NCI-H526 treated with DMSO at 0.1 percent for 48 hours (cell line): ENCODE measurements at regions not wholly inside any gene's neighbourhood (a gene's known extent, or its start where the extent isn't known, plus 50 kb on each side); places are given as distances from the start of the nearest gene placed in this dataset.

ENCODE experiments used
- DNase-seq: peaks from one replicate; lab custom pipeline; 2025; lab: John Stamatoyannopoulos, UW

GRCh38 chr19:32172566-32173160 is 172.7 kb upstream of the ZNF507 start:
- DNase-seq: no peak

DNA sequence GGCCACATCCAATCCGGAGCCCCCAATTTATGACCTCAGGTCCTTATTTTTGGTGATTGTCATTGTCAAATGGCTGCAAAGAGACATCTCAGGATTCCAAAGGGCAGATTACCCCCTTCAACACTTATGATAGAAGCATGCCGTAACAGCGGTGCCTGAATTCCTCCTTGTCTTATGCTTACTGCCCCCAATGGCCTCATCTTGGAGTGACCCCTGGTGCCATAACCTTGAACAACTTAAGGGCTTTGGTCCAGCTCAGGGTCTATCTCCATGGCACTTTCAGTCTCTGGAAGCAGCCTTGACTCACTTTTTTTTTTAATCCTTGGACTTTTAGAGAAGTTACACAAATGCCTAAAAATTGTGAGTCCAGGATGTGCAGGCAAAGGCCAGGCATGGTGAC is 171.6 kb upstream of the ZNF507 start:
- DNase-seq: no peak

- no peak for DNase-seq
Observed at GRCh38 chr19:32174386-32175113, 170.9 kb upstream of the ZNF507 start.

DNA sequence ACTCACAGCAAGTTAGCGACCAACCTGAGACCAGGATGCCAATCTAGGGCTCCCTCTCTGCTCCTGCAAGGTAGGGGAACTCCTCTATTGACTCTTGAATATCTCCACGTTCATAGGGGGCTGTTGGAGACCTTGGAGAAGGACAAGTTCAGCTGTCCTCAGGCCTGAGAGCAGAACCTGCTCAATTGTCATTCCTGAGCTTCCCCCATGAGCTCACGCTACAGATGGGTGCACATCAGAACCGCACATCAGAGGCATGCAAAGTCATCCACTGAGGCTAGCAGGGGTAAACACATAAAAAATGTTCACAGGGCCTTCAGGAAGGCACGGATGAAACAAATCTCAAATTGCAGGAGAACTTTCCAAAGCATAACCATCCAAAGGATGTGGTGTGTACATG is 168.8 kb upstream of the ZNF507 start:
- no peak for DNase-seq

GRCh38 chr19:32177686-32178085 is 167.7 kb upstream of the ZNF507 start:
- no peak for DNase-seq

GRCh38 chr19:32178401-32178800 is 167.0 kb upstream of the ZNF507 start:
- DNase-seq: no peak

DNA sequence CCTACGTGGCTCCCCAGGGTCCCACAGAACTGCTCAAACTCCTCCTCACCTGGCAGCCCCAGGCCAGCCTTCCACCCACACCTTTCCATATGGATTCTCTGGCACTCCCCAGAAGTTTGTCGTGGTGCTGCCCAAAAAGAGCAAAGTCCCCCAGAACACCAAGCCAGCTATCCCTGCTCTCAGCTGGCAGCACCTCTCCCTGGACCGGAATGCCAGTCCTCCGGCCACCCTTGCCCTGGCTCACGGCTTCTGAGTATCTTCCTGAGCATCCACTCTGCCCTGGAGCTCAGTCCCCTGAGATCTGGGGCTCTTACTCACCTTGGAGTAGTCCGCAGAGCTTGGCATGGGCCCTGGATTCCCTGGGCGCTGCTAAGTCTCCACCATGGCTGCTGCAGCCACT is 166.5 kb upstream of the ZNF507 start:
- DNase-seq: no peak

DNA sequence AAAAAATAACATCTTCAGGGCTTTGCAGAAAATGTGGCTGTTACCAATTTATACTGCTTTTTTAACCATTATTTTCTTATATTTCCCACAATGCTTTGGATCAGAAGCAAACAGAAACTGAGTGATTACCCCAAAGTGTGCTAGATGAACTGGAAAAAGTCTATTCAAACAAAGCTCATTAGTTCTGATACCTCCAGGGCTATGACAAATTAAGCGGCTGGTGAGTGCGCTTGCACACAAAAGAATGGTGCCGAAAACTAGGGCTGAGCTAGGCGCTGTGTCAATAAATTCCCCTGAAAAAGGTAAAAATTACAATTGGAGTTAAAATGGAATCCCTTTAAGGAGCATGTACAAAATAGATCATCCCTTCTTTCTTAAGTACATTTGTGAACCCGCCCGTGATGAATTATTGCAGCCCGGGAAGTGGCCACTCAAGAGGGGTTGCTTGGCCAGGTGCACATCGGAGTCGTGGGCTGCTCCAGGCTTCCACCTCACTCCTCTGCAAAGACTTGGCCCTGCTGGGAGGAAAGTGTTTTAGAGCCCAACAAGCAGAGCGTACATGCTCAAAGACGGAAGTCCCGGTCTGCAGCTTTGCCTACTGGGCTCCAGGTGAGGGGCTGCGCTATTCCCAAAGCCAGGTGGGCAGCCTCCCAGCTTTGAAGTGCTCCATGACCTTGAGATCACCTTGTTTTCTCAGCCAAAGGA is 164.0 kb upstream of the ZNF507 start:
- DNase-seq: no peak

DNA sequence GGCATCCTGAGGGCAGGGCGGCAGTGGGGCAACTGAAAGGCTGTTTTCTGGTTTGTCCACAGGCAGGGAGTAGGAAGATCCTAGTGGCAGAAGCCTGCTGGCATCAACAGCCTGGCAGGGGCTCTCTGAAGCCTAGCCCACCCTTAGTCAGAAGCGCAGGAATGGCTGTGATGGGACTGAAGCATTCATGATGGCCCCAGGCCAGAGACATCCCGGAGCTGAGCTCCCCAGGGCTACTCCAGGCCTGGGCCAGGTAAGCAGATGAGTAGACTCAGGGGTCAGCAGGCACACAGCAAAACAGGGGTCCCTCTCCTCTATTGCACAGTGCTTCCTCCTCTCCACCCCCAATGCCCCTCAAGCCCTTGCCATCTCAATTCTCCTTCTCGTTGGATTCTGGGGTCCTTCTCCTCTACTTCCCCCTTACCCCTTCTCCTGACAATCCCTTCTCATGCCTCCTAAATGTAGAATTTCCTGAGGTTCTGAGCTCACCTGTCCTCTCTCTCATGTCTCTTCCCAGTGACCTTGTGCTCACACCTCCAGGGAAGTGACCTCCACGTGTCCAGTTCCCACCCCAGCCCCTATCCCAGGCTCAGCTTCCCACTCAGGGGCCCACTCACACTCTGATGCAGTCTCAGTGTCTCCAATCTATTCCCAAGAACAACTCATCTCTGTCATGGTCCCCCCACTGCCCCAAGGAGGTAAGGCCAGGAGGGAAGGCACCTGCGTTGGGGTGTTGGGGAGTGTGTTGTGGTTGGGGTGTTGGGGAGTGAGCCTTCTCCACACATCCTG is 158.7 kb upstream of the ZNF507 start:
- no peak for DNase-seq

GRCh38 chr19:32188921-32189320 is 156.5 kb upstream of the ZNF507 start:
- DNase-seq: no peak

- no peak for DNase-seq
Observed at GRCh38 chr19:32189956-32190706, 155.3 kb upstream of the ZNF507 start.

DNA sequence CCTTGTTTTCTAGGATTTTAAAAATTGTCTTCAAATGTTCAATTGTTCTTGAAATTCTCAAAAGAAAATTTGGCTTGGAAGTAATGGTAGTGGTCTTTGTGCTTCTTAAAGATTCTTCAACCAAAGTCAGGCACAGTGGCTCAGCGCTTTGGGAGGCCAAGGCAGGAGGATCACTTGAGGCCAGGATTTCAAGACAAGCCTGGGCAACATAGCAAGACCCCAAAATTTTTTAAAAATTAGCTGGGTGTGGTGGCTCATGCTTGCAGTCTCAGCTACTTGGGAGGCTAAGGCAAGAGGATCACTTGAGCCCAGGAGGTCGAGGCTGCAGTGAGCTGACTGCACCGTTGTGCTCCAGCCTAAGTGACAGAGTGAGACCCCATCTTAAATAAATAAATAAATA is 153.5 kb upstream of the ZNF507 start:
- DNase-seq: no peak

GRCh38 chr19:32195706-32196610 is 149.5 kb upstream of the ZNF507 start:
- no peak for DNase-seq

DNA sequence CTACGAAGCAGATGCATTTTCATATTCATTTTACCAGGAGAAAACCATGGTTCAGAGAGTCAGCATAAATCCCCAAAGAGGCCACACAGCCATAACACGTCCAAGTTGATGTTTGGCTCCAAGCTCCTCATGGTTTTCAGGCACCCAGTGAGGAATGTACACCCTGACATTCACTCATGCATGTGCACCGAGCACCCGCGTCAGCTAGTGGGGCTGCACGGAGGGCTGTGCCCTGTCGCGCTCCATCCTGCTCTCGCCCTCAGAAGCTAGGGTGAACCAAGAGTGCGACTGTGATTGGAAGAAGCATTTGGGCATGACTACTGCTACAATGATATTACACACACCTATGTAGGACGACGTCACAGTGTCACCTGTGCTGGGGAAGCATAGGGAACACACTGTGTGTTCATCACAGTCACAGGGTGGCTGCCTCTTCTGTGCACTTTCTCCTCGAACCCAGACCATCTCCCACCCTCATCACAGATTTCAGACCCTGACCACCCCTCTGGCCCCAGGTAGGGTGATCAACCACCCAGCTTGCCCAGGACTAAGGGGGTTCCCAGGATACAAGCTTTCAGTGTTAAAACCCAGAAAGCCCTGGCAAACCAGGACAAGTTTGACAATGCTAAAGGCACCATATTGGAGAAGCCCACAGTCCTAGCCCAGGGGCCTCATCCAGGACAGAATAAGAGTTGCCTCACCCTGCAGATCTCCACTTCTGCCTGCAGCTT is 148.6 kb upstream of the ZNF507 start:
- no peak for DNase-seq

DNA sequence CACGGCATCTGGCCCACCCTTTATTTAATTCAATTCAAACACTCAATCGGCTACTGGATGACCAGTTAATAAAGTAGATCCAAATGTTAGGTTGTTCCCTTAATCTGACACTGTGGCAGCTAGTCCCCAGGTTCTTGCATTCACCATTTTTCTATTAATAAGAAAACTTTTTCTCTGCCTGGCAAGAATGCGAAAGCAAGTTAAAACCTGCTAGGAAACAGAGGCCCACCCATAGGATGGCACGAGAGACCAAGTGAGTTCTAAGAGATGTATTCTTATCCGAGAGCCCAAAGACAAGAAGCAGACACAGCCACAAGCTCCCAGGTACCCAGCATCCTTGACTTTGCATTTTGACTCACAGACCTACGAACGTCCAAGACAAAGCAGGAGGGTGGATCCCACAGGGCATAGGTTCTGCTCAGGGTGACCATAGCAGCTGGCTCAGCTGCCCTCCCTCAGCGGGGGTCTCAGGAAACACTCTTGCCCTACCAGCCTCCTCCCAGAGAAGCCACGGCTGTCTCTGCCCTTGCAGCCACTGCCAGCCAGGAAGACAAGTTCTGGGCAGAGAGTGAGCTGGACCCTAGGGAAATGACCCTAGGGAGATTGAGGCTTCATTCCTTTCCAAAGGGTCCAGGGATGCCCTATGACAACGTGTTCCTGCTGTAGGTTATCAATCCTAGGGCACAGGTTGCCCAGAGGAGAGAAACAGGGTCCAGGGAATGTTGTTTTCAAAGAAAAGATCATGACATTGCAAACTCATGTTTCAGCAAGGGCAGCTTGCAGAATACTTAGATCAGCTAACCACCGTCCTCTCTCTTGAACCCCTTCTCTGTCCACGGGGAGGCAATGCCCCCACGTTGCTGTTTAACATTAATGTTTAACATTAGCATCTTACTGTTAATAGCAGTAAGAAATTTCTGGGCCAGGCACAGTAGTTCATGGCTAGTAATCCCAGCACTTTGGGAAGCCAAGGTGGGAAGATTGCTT is 147.2 kb upstream of the ZNF507 start:
- DNase-seq: no peak

DNA sequence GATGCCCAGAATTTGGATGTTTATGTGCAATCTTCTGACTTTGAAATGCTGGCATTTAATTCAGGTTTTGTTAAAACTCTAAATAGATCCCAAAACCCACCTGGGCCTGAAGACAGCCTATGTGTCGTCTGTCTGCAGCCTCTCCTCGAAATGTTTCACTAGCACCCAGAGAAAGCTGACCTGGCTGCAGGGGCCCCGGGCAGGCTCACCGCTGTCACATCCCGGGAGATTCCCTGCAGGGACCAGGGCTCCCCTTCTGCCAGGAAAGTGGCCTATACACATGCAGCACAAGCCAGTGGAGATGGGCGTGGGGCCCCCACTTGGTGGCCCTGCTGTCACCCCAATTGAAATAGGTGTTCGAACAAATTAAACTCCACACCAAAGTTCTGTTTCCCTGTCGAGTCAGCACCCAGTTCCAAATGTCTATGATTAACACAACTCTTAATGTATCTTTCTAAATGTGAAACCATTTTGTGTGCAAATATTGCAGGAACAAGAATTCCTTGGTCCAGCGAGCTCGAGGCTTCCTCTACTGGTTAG is 145.8 kb upstream of the ZNF507 start:
- DNase-seq: no peak

DNA sequence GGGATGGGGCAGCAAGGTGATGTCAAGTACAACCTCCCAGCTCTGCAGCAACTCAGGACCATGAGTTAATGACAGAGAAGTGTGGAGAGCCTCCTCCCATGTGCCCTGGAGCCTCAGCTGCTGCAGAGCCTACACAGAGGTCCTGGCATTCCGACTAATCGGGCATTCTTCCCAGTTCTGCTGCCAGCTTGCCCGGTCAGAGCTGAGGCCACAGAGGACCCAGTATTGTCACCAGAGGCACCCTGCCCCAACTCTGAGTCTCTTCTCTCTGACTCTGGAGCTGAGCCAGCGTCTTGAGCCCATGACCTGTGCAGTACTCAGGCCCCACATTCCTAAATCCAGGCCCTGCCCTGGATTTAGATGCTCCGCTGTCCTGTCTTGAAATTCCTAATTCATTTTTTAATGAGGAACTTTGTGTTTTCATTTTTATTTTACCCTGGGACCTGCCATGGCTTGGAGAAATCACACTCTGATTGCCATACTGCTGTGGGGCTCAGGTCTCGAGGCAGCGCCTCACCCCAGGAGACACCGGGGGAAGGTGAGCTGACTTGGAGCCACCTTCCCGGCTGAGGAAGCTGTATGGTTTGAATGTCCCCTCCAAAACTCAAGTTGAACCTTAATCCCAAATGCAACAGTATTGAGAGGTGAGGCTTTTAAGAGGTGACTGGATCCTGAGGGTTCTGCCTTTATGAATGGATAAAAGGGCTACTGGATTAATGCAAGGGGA is 144.9 kb upstream of the ZNF507 start:
- DNase-seq: no peak

DNA sequence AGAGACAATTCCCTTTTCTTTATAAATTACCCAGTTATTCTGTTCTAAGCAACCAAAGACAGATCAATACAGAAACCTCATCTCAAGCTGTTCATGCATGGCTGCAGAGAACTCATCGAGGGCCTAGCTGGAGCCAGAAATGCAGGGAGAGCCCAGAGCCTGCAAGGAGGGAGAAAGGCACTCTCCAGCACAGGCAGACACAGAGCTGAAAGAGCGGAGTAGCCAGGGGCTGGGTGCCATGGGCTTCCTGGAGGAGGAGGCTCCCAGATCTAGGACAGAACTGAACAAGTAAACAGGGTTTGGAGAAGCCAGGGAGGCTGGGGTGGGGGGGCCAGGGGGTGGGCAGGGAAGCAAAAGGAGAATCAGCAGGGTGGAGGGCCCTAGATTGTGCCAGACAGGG is 144.2 kb upstream of the ZNF507 start:
- DNase-seq: no peak
